K562 (cell line): ENCODE measurements at regions not wholly inside any gene's neighbourhood (a gene's known extent, or its start where the extent isn't known, plus 50 kb on each side); places are given as distances from the start of the nearest gene placed in this dataset.

Source experiments
- ATAC-seq: fragments of 200-7000 bp; cut with Tn5 transposase; 3 replicates; pipeline ENCODE4 v1.9.1; 2020; ENCODE audit warnings: moderate library complexity
- BruUV-seq: library from RNA; stranded (reverse); fragments of 400-500 nt; replicated peaks from 2 replicates; lab custom pipeline; 2021; lab: Mats Ljungman, UMichigan
- CTCF ChIA-PET: fragments of 300-600 bp; formaldehyde crosslinking; extraction: SDS; loops from one replicate; lab custom pipeline; 2021; ENCODE audit warnings: low intra/inter-chr PET ratio; lab: Yijun Ruan, JAX
- POLR2A ChIA-PET: fragments of 300-600, 350-650 bp; sonication (Branson Sonifier 250); formaldehyde crosslinking; extraction: SDS; loops from one replicate; lab custom pipeline; 2021; ENCODE audit warnings: antibody characterized with exemption, inconsistent platforms; lab: Yijun Ruan, JAX
- DNase-seq, 4 experiments: peaks; one replicate each; pipeline versions ENCODE4 v3.0.0 to v3.0.0-alpha.2; 2011 to 2018; ENCODE audit warnings: low spot score in 3 of 4, mixed read lengths in 3 of 4; ENCODE audit errors: extremely low read depth in 1 of 4
- FAIRE-seq: peaks from 2 replicates; lab custom pipeline; 2011; peaks lifted over from hg19 to GRCh38; lab: Jason Lieb, UNC
- H2AFZ ChIP-seq: 2 replicates; pipeline ENCODE4 v1.6.0; 2011; ENCODE audit warnings: low read depth, low read length, control low read depth, inconsistent platforms
- H3K27ac ChIP-seq: fragments of 200-600 bp; 3 replicates; pipeline ENCODE4 v1.8.0; 2011; ENCODE audit warnings: low read depth, mild to moderate bottlenecking, control low read depth, inconsistent platforms, low read length, moderate library complexity, mixed read lengths; ENCODE audit errors: extremely low read depth
- H3K27me3 ChIP-seq, 2 experiments: fragments of 300-600 bp in 1 of 2; 2 replicates in 1 of 2; 3 replicates in 1 of 2; pipeline versions ENCODE4 v1.6.0 to v1.8.0; 2011; ENCODE audit warnings: inconsistent platforms in 2 of 2, low read length in 2 of 2, mild to moderate bottlenecking in 1 of 2, mixed read lengths in 1 of 2, moderate library complexity in 1 of 2; ENCODE audit not compliant: control insufficient read depth in 2 of 2, insufficient read depth in 2 of 2
- H3K36me3 ChIP-seq: fragments of 300-600 bp; 3 replicates; pipeline ENCODE4 v1.8.0; 2011; ENCODE audit warnings: mild to moderate bottlenecking, low read length, inconsistent platforms; ENCODE audit not compliant: control insufficient read depth, insufficient read depth
- H3K4me1 ChIP-seq, 2 experiments: fragments of 200-600 bp in 1 of 2; replicated peaks in 1 of 2; 2 replicates in 1 of 2; 3 replicates in 1 of 2; pipeline versions ENCODE4 v1.5.1 to v1.8.0; 2011; ENCODE audit warnings: inconsistent platforms in 2 of 2, low read length in 2 of 2, mild to moderate bottlenecking in 1 of 2, mixed read lengths in 1 of 2, moderate library complexity in 1 of 2; ENCODE audit not compliant: control insufficient read depth in 2 of 2, insufficient read depth in 2 of 2
- H3K4me2 ChIP-seq: 2 replicates; pipeline ENCODE4 v1.6.1; 2011; ENCODE audit warnings: low read length, control low read depth, inconsistent platforms, mixed read lengths; ENCODE audit not compliant: insufficient read depth
- H3K4me3 ChIP-seq: fragments of 200-600 bp; sonication (generic), shearing (Covaris generic); 2 replicates; pipeline ENCODE4 v1.5.1; 2016; ENCODE audit warnings: control low read depth, inconsistent platforms
- H3K79me2 ChIP-seq: fragments of 200-600 bp; 3 replicates; pipeline ENCODE4 v1.8.0; 2011; ENCODE audit warnings: low read length, inconsistent platforms; ENCODE audit not compliant: control insufficient read depth, insufficient read depth
- H3K9ac ChIP-seq, 2 experiments: 2 replicates each; pipeline versions ENCODE4 v1.6.0 to v1.6.1; 2011; ENCODE audit warnings: low read depth in 2 of 2, low read length in 2 of 2, control low read depth in 1 of 2, inconsistent platforms in 1 of 2, mild to moderate bottlenecking in 1 of 2, mixed read lengths in 1 of 2; ENCODE audit not compliant: insufficient read depth in 1 of 2
- H3K9me1 ChIP-seq: one replicate; pipeline ENCODE4 v1.6.0; 2011; ENCODE audit warnings: inconsistent platforms, mild to moderate bottlenecking, low read length, moderate library complexity; ENCODE audit not compliant: control insufficient read depth, insufficient read depth
- H3K9me3 ChIP-seq: replicated peaks from 2 replicates; pipeline ENCODE4 v1.5.1; 2011; ENCODE audit warnings: low read depth, low read length, inconsistent platforms; ENCODE audit not compliant: control insufficient read depth, insufficient read depth
- H4K20me1 ChIP-seq: replicated peaks from 2 replicates; pipeline ENCODE4 v1.6.1; 2011; ENCODE audit warnings: low read length, inconsistent platforms, mixed read lengths; ENCODE audit not compliant: control insufficient read depth, insufficient read depth
- BACH1 ChIP-seq: fragments of 200-800 bp; sonication (Bioruptor generic); IDR thresholded peaks from 2 replicates; pipeline ENCODE4 v1.6.1; 2016; ENCODE audit warnings: missing genetic modification characterization, missing compliant biosample characterization
- BHLHE40 ChIP-seq: IDR thresholded peaks from 2 replicates; pipeline ENCODE4 v1.6.1; 2011; ENCODE audit warnings: low read length, improper control_type of control experiment
- ELF1 ChIP-seq: fragments of 200-800 bp; sonication (Bioruptor generic); IDR thresholded peaks from 2 replicates; pipeline ENCODE4 v1.6.1; 2016; ENCODE audit warnings: missing genetic modification characterization, missing compliant biosample characterization
- FOSL1 ChIP-seq: fragments of 200-800 bp; sonication (Bioruptor generic); conservative IDR thresholded peaks from 2 replicates; pipeline ENCODE4 v1.6.1; 2016; ENCODE audit warnings: missing genetic modification characterization, missing compliant biosample characterization
- FOXP4 ChIP-seq: sonication (generic); formaldehyde crosslinking; IDR thresholded peaks from 2 replicates; pipeline ENCODE4 v1.8.0; 2022; ENCODE audit warnings: mild to moderate bottlenecking, missing genetic modification reagents, borderline replicate concordance
- HDAC1 ChIP-seq, 2 experiments: fragments of 450-650 bp; IDR thresholded peaks; 2 replicates each; pipeline ENCODE4 v1.6.1; 2016 to 2017; ENCODE audit warnings: inconsistent platforms in 1 of 2, mild to moderate bottlenecking in 1 of 2, moderate library complexity in 1 of 2
- ILK ChIP-seq: fragments of 450-650 bp; IDR thresholded peaks from 2 replicates; pipeline ENCODE4 v1.6.1; 2016; ENCODE audit warnings: missing genetic modification characterization, low read depth, mild to moderate bottlenecking, missing compliant biosample characterization, moderate library complexity, borderline replicate concordance
- IRF2 ChIP-seq: sonication (generic); formaldehyde crosslinking; IDR thresholded peaks from 2 replicates; pipeline ENCODE4 v1.8.1; 2022; ENCODE audit warnings: mild to moderate bottlenecking, missing genetic modification reagents
- MAX ChIP-seq: sonication (generic); formaldehyde crosslinking; IDR thresholded peaks from 2 replicates; pipeline ENCODE4 v1.9.0; 2022; ENCODE audit warnings: mild to moderate bottlenecking, missing genetic modification reagents
- NONO ChIP-seq, 2 experiments: fragments of 200-400 bp in 1 of 2; fragments of 450-650 bp in 1 of 2; formaldehyde crosslinking in 1 of 2; IDR thresholded peaks; 2 replicates each; pipeline ENCODE4 v1.6.1; 2017; ENCODE audit warnings: low read depth in 2 of 2, mild to moderate bottlenecking in 2 of 2, moderate library complexity in 2 of 2, low read length in 1 of 2
- STAT6 ChIP-seq: sonication (generic); formaldehyde crosslinking; IDR thresholded peaks from 2 replicates; pipeline ENCODE4 v1.8.1; 2023; ENCODE audit warnings: mild to moderate bottlenecking, missing genetic modification reagents
- ZBTB43 ChIP-seq: sonication (generic); formaldehyde crosslinking; IDR thresholded peaks from 2 replicates; pipeline ENCODE4 v1.8.0; 2023; ENCODE audit warnings: mild to moderate bottlenecking, missing genetic modification reagents
- ZFP1 ChIP-seq: fragments of 450-650 bp; formaldehyde crosslinking; IDR thresholded peaks from 2 replicates; pipeline ENCODE4 v1.4.0; 2020; ENCODE audit warnings: mild to moderate bottlenecking, mixed read lengths
- ZKSCAN1 ChIP-seq: fragments of 150-350 bp; IDR thresholded peaks from 2 replicates; pipeline ENCODE4 v1.6.1; 2016; ENCODE audit warnings: low read depth, low read length
- ZNF274 ChIP-seq: IDR thresholded peaks from 2 replicates; pipeline ENCODE4 v1.6.1; 2011; ENCODE audit warnings: low read depth, mild to moderate bottlenecking, low read length, moderate library complexity, borderline replicate concordance
- ZNF644 ChIP-seq: fragments of 200-800 bp; sonication (Bioruptor generic); IDR thresholded peaks from 2 replicates; pipeline ENCODE4 v1.6.1; 2016; ENCODE audit warnings: low read depth, missing genetic modification characterization, missing compliant biosample characterization
- WGBS: fragments of 100-300 bp; shearing (Covaris generic); methylation state at CpG from one replicate; pipeline ENCODE4 v1.1.6; 2016; ENCODE audit warnings: low coverage, mixed read lengths; ENCODE audit not compliant: insufficient coverage; ENCODE audit errors: missing lambda C conversion rate; 5-methylcytosine and 5-hydroxymethylcytosine counted together
- in situ Hi-C: fragments of 300-500 bp; cut with MboI; formaldehyde crosslinking; loops from 4 replicates; pipeline ENCODE4 v1.15.0; 2018; ENCODE audit warnings: inconsistent platforms, mixed read lengths
- intact Hi-C: fragments of 100-400 bp; cut with micrococcal nuclease; formaldehyde crosslinking; loops from 2 replicates; pipeline ENCODE4 v1.14.2; 2022

GRCh38 chr4:82230306-82230705 lies 143.5 kb downstream of the HNRNPD start:
- no peaks in the 10 kb centered on the region for H4K20me1 ChIP-seq
- no peak for TF ChIP-seq MAX
- no peak for TF ChIP-seq ZBTB43 (CRISPR knock-in tag)
- no peak for TF ChIP-seq ZFP1 (CRISPR knock-in tag)
- no peak for TF ChIP-seq STAT6 (CRISPR knock-in tag)
- TF ChIP-seq HDAC1 (IDR thresholded peaks at IDR 0.05): no peak
- TF ChIP-seq ILK (tag): no peak
- no peak for TF ChIP-seq ZKSCAN1
- no peak for TF ChIP-seq ELF1 (tag)
- TF ChIP-seq BHLHE40: no peak
- TF ChIP-seq ZNF274: no peak
- no peak for TF ChIP-seq FOXP4 (CRISPR knock-in tag)
- TF ChIP-seq NONO (IDR thresholded peaks at IDR 0.05; ENCODE audit: low read depth in 2 of 2, low read length in 1 of 2): no peak
- TF ChIP-seq BACH1 (tag): no peak
- TF ChIP-seq FOSL1: no peak
- TF ChIP-seq ZNF644 (tag): no peak
- TF ChIP-seq IRF2: no peak
- H3K79me2 ChIP-seq: no peaks in the 10 kb centered on the region
- no TSS peak for BruUV-seq
- H3K27me3 ChIP-seq: peaks cover 0 to 11% of the 10 kb centered on the region in 2 experiments; a peak in 2 of 5 replicates
- no peaks in the 10 kb centered on the region for H3K9me3 ChIP-seq
- ChIA-PET POLR2A (no interaction called here), CTCF (no interaction called here)
- DNase-seq (no peak), ATAC-seq (no peak), FAIRE-seq (no peak)
- no peaks in the 10 kb centered on the region for H3K4me1 ChIP-seq
- no peaks in the 10 kb centered on the region for H3K36me3 ChIP-seq
- no peak overlapping the region for H3K4me2 ChIP-seq
- H3K27ac ChIP-seq: no peak overlapping the region
- in situ Hi-C loops: no loop called here
- no peak overlapping the region for H3K9ac ChIP-seq
- H3K4me3 ChIP-seq: no peak overlapping the region
- intact Hi-C loops: no loop called here
- H3K9me1 ChIP-seq: no peaks in the 10 kb centered on the region
- H2AFZ ChIP-seq: no peak overlapping the region
- 0% methylated on average over 4 of the region's 4 CpGs for WGBS
